ENCODE measurements at regions not wholly inside any gene's neighbourhood (a gene's known extent, or its start where the extent isn't known, plus 50 kb on each side); places are given as distances from the start of the nearest gene placed in this dataset.

DNA sequence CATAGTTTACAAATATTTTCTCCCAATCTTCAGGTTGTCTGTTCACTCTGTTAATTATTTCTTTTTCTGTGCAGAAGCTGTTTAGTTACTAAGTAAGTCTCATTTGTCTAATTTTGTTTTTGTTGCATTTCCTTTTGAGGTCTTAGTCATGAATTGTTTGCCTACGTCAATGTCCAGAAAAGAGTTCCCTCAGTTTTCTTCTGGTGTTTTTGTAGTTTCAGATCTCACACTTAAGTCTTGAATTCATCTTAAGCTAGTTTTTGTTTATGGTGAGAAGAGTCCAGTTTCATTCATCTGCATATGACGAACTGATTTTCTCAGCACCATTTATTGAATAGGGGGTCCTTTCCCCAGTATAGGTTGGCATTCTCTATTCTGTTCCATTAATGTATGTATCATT, 1252.2 kb upstream of the TMEFF2 start:
- Histone ChIP-seq H3K9me3 (replicated peaks; ENCODE audit: control insufficient read depth, insufficient read depth, low read length) (no peaks in the 10 kb centered on the region), H4K20me1 (ENCODE audit: control insufficient read depth, insufficient read depth) (no peaks in the 10 kb centered on the region), H3K9ac (ENCODE audit: control insufficient read depth, insufficient read depth, low read length) (no peak overlapping the region), H3K27me3 (replicated peaks in 1 of 2; ENCODE audit: control insufficient read depth in 2 of 2, insufficient read depth in 2 of 2, low read length in 1 of 2) (no peaks in the 10 kb centered on the region), H3K4me3 (no peak overlapping the region), H2AFZ (ENCODE audit: control insufficient read depth, low read depth, low read length) (no peak overlapping the region), H3K4me2 (ENCODE audit: control insufficient read depth, insufficient read depth) (no peak overlapping the region), H3K27ac (ENCODE audit: control insufficient read depth, insufficient read depth) (no peak overlapping the region), H3K4me1 (ENCODE audit: control insufficient read depth, insufficient read depth, low read length) (no peaks in the 10 kb centered on the region), H3K79me2 (ENCODE audit: control insufficient read depth, insufficient read depth, low read length) (no peaks in the 10 kb centered on the region), H3K36me3 (ENCODE audit: control insufficient read depth in 2 of 2, insufficient read depth in 2 of 2, low read length in 1 of 2) (no peaks in the 10 kb centered on the region)
- 39% methylated on average over 2 of the region's 2 CpGs for WGBS (ENCODE audit: insufficient coverage, insufficient replicate concordance, low lambda C conversion rate, missing lambda C conversion rate)
- FAIRE-seq (no peak), ATAC-seq (peak; percentile 56), DNase-seq (ENCODE audit: low read depth, low spot score) (no peak)
- CTCF ChIA-PET, result no interaction called here
- no peak for TF ChIP-seq CHD4 (IDR thresholded peaks at IDR 0.05)
- no peak for TF ChIP-seq SUPT20H (IDR thresholded peaks at IDR 0.05; ENCODE audit: borderline replicate concordance, control insufficient read depth, low read depth, low read length)
- no peak for TF ChIP-seq FOXM1 (IDR thresholded peaks at IDR 0.05; ENCODE audit: low read depth, low read length)
- TF ChIP-seq, protein P1, sequence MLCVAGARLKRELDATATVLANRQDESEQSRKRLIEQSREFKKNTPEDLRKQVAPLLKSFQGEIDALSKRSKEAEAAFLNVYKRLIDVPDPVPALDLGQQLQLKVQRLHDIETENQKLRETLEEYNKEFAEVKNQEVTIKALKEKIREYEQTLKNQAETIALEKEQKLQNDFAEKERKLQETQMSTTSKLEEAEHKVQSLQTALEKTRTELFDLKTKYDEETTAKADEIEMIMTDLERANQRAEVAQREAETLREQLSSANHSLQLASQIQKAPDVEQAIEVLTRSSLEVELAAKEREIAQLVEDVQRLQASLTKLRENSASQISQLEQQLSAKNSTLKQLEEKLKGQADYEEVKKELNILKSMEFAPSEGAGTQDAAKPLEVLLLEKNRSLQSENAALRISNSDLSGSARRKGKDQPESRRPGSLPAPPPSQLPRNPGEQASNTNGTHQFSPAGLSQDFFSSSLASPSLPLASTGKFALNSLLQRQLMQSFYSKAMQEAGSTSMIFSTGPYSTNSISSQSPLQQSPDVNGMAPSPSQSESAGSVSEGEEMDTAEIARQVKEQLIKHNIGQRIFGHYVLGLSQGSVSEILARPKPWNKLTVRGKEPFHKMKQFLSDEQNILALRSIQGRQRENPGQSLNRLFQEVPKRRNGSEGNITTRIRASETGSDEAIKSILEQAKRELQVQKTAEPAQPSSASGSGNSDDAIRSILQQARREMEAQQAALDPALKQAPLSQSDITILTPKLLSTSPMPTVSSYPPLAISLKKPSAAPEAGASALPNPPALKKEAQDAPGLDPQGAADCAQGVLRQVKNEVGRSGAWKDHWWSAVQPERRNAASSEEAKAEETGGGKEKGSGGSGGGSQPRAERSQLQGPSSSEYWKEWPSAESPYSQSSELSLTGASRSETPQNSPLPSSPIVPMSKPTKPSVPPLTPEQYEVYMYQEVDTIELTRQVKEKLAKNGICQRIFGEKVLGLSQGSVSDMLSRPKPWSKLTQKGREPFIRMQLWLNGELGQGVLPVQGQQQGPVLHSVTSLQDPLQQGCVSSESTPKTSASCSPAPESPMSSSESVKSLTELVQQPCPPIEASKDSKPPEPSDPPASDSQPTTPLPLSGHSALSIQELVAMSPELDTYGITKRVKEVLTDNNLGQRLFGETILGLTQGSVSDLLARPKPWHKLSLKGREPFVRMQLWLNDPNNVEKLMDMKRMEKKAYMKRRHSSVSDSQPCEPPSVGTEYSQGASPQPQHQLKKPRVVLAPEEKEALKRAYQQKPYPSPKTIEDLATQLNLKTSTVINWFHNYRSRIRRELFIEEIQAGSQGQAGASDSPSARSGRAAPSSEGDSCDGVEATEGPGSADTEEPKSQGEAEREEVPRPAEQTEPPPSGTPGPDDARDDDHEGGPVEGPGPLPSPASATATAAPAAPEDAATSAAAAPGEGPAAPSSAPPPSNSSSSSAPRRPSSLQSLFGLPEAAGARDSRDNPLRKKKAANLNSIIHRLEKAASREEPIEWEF (IDR thresholded peaks at IDR 0.05; ENCODE audit: insufficient replicate concordance, low read depth, low read length), result no peak
- no peak for TF ChIP-seq TCF3 (IDR thresholded peaks at IDR 0.05; ENCODE audit: borderline replicate concordance, insufficient read depth, low read depth, low read length)
- TF ChIP-seq ASH2L (IDR thresholded peaks at IDR 0.05; ENCODE audit: borderline replicate concordance, low read depth), result no peak
- TF ChIP-seq PAX5 (IDR thresholded peaks at IDR 0.05; ENCODE audit: borderline replicate concordance, low read depth, low read length), result no peak
- TF ChIP-seq IKZF2 (IDR thresholded peaks at IDR 0.05), result no peak
- TF ChIP-seq NFYB (IDR thresholded peaks at IDR 0.05; ENCODE audit: insufficient read depth, low read depth, low read length), result no peak
- TF ChIP-seq FOXK2 (IDR thresholded peaks at IDR 0.05), result no peak
- TF ChIP-seq, protein P2, sequence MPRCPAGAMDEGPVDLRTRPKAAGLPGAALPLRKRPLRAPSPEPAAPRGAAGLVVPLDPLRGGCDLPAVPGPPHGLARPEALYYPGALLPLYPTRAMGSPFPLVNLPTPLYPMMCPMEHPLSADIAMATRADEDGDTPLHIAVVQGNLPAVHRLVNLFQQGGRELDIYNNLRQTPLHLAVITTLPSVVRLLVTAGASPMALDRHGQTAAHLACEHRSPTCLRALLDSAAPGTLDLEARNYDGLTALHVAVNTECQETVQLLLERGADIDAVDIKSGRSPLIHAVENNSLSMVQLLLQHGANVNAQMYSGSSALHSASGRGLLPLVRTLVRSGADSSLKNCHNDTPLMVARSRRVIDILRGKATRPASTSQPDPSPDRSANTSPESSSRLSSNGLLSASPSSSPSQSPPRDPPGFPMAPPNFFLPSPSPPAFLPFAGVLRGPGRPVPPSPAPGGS (IDR thresholded peaks at IDR 0.05; ENCODE audit: borderline replicate concordance, insufficient read depth, low read depth, low read length, poor library complexity, severe bottlenecking), result no peak
- TF ChIP-seq IRF4 (IDR thresholded peaks at IDR 0.05; ENCODE audit: low read depth, low read length), result no peak
- TF ChIP-seq, protein P3, sequence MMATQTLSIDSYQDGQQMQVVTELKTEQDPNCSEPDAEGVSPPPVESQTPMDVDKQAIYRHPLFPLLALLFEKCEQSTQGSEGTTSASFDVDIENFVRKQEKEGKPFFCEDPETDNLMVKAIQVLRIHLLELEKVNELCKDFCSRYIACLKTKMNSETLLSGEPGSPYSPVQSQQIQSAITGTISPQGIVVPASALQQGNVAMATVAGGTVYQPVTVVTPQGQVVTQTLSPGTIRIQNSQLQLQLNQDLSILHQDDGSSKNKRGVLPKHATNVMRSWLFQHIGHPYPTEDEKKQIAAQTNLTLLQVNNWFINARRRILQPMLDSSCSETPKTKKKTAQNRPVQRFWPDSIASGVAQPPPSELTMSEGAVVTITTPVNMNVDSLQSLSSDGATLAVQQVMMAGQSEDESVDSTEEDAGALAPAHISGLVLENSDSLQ (IDR thresholded peaks at IDR 0.05), result no peak
- TF ChIP-seq, protein P4, sequence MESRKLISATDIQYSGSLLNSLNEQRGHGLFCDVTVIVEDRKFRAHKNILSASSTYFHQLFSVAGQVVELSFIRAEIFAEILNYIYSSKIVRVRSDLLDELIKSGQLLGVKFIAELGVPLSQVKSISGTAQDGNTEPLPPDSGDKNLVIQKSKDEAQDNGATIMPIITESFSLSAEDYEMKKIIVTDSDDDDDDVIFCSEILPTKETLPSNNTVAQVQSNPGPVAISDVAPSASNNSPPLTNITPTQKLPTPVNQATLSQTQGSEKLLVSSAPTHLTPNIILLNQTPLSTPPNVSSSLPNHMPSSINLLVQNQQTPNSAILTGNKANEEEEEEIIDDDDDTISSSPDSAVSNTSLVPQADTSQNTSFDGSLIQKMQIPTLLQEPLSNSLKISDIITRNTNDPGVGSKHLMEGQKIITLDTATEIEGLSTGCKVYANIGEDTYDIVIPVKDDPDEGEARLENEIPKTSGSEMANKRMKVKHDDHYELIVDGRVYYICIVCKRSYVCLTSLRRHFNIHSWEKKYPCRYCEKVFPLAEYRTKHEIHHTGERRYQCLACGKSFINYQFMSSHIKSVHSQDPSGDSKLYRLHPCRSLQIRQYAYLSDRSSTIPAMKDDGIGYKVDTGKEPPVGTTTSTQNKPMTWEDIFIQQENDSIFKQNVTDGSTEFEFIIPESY (IDR thresholded peaks at IDR 0.05), result no peak
- no TSS peak for BruUV-seq (replicated peaks)
- POLR2A ChIA-PET, result no interaction called here
- SMC1A ChIA-PET (ENCODE audit: uncharacterized antibody, unreplicated experiment), result no interaction called here
- RAD21 ChIA-PET (ENCODE audit: unreplicated experiment), result no interaction called here
- in situ Hi-C loops (cut with MboI) (no loop called here), intact Hi-C loops (cut with micrococcal nuclease; ENCODE audit: unreplicated experiment) (no loop called here)

All from GM12878 (cell line).